Cerebellar cortex (tissue), 1 donor: ENCODE measurements at regions not wholly inside any gene's neighbourhood (a gene's known extent, or its start where the extent isn't known, plus 50 kb on each side); places are given as distances from the start of the nearest gene placed in this dataset.

ENCODE experiments used
- DNase-seq: peaks from one replicate; pipeline ENCODE4 v3.0.0-alpha.2; 2015; ENCODE audit warnings: low spot score

DNA sequence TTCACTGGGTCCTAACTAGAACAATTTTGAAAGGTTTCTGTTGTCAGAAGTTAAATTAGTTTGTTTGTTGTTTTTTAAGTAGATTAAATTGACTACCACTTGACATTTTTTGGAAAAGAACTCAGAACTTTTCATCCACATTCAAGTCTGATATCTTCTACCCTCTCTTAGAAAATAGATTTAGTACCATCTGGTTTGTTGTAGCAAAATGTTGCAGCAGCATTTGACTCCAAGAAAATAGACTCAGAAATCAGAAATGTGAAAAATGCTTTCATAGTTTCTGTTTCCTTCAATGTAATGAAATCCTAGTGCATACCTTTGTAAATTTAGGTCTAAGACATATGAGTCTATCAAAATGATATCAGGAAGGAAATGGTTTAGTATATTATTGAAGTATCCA, 256.3 kb upstream of the CLEC14A start:
- DNase-seq, result no peak

DNA sequence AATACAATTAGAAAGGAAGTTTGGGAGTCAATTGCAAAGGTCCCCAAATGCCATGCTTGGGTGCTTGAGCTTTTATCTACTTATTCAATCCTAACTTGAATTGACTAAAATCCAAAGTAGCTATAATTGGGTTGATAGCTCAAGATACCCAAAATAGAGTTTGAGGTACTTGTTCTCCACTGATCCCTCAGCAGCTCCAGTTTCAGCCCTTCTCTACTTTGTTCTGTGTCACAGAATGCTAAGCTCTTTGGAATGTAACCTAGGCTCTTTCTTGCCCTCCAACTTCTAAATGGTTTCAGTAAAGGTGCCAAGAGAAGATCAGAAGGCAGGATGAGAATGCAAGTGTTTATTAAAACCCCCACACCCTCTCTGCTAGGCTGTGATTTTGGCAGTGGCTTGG, 251.4 kb upstream of the CLEC14A start:
- no peak for DNase-seq

- no peak for DNase-seq
These were observed 250.0 kb upstream of the CLEC14A start for GRCh38 chr14:38505973-38506249.

GRCh38 chr14:38505221-38505972, 249.5 kb upstream of the CLEC14A start:
- DNase-seq, result no peak

DNA sequence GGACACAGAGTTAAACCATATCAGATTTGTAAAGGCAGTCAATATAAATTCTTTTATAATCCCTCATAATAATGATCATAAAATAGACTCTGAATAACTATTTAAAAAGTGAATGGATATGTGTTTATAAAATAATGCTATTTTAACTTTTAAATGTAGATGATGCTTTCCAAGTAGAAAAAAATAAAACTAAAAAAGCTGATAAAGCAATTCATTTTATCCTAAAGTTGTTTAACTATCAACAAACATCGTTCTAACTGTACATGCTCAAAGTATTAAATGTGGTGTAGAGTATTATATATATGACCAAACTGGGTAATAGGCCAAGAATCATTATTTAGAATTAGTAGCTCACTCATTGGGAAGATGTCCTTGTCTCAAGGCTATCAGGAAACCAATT, 248.3 kb upstream of the CLEC14A start:
- no peak for DNase-seq

DNA sequence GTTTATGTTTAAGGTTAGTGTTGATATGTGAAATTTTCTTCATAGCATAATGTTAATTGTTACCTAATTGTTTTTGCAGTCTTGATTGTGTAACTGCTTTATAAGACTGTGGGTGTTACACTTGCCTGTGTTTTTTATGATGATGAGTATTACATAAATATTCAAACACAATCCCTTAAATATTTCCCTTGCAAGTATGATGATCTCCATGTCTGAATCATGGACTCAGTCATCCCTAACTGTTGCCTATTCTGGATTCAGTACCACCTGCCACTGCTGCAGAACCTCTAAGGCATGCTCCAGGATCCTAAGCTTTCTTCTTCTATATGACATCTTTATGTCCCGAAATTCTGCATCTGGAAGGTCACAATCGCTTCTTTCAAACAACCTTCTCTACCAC, 246.3 kb upstream of the CLEC14A start:
- DNase-seq, result no peak

GRCh38 chr14:38500125-38500524, 244.2 kb upstream of the CLEC14A start:
- DNase-seq, result no peak

DNA sequence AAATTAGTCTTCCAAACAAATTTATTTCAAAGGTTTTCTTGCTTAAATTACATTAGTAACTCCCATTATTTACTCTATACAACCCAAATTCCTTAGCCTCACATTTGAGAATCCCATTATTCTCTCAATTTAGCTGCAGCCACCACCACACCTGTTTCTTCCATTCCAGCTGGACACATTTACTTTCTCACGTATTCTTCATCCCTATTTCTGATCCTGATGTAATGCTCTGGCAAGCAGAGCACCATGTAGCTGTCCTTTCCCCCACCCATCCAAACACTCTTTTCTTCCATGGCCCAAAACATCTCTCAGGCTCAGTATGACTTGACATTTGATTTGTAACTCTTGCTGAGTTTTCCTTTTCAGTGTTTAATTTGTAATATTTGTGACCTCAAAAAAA, 240.2 kb upstream of the CLEC14A start:
- DNase-seq, result no peak

DNA sequence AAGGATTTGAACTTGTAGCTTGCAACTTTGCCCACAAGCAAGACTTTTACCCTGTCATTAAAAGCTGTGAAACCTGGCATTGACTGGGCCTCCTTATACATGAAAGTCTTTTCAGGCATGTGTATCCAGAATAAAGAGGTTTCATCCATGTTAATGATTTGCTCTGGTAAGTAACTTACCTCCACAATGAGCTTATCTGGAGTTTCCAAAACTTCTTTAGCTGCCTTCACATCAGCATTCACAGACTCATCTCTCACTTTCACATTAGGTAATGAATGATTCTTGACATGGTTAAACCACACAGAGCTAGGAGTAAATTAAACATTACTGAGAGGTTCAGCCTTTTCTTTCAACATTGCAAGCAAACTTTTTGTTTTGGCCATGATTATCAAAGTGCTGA, 234.4 kb upstream of the CLEC14A start:
- no peak for DNase-seq

DNA sequence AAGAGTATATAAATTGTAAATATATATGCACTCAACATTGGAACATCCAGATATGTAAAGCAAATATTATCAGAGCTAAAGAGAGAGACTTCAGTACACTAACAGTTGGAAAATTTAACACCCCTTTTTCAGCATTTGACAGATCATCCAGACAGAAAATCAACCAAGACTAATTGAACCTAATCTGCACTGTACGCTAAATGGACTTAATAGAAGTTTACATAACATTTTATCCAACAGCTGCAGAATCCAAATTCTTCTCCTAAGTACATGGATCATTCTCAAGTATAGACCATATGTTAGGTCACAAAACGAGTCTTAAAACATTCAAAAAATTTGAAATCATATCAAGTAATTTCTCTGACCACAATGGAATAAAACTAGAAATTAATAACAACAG, 229.1 kb upstream of the CLEC14A start:
- DNase-seq, result no peak

DNA sequence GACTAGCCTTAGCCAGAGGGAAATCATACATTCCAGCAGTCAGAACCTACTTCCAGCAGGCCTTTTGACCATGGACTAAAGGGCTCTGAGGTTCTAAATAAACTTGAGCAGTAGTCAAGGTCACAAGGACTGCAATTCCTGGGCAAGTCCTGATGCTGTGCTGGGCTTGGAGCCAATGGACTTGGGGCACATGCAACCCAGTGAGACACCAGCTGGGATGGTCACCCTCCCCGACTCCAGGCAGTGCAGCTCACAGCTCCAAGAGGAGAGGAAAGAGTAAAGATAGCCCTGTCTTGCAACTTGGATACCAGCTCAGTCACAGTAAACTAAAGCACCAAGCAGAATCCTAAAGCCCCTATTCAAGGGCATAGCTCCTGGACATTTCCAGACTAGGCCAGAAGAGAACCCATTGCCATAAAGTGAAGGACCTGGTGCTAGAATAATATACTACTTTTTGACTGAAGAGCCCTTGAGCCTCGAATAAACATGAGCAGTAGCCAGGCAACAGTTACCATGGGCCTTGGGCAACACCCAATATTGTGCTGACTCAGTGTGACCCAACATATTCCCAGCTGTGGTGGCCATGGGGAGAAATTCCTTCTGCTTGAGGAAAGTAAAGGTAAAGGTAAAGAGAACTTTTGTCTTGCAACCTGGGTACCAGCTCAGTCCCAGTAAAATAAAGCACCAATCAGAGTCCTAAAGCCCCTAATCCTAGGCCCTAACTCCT, 226.2 kb upstream of the CLEC14A start:
- no peak for DNase-seq

GRCh38 chr14:38469156-38469555, 213.3 kb upstream of the CLEC14A start:
- DNase-seq, result no peak

DNA sequence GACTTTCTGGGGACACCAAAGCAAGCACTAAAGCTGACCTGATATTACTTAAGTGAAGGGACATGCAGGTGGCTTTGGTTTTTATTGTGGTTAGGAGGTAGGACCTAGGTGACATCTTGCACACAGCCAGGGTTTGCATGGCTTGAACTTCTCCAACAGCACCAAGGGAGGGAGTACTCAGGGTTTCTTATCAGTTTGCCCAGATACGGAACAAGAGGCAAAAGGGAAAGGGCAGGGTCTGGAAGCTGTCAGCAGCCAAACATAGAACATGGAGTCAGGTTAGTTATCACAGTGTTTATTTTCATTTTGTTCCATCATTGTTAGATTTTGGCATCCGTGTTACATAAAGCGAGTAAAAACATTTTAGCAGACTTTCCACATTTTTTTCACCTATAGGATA, 186.3 kb upstream of the CLEC14A start:
- no peak for DNase-seq

GRCh38 chr14:38432186-38432585, 176.3 kb upstream of the CLEC14A start:
- no peak for DNase-seq

GRCh38 chr14:38431156-38431555, 175.3 kb upstream of the CLEC14A start:
- no peak for DNase-seq

DNA sequence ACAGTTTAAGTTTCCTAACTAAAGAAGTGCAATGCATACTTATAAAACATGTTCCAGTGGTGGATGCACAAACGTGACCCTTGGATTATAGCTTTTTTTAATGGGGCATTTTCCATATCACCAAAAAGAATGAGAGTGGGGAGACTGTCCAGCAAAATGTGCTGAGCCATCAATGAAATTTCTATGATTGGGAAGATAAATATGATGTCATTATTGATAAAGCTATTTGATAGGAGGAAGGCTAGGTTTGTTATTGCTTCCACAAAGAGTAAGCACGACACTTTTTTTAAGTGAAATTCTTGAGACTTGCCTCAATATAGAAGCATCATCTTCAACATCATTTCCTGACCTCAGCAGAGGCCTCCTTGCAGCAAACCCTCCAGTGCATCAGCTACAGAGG, 174.6 kb upstream of the CLEC14A start:
- DNase-seq, result no peak

DNA sequence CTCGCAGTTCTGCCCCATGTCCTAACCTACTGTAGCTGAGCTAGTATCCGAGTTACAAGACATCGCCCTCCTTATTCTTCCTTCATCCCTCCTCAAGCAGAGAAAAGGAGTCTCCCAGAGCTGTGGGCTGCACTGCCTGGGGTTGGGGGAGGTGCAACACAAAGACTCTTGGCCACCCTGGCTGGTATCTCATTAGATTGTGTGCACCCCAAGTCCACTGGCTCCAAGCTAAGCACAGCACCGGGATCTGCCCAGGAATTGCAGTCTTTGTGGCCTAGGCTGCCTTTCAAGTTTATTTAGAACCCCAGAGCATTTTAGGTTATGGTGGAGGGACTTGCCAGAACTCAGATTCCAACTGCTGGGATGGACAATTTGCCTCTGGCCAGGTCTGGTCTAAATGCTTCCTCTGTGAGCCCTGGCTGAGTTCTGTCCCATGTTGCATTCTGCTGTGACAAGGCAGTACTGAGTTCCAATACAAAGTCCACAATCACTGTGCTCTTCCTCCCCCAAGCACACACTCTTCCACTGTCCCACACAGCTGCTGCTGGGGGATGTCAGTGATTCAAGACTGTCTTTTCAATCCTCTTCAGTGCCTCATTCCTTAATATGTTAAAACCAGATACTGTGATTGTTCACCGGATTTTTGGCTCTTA, 169.6 kb upstream of the CLEC14A start:
- no peak for DNase-seq

GRCh38 chr14:38420048-38420447, 164.2 kb upstream of the CLEC14A start:
- DNase-seq, result no peak

GRCh38 chr14:38419579-38419978, 163.7 kb upstream of the CLEC14A start:
- DNase-seq, result no peak

- no peak for DNase-seq
These were observed 156.8 kb upstream of the CLEC14A start for GRCh38 chr14:38412654-38413053.

GRCh38 chr14:38410442-38410841, 154.5 kb upstream of the CLEC14A start:
- no peak for DNase-seq

DNA sequence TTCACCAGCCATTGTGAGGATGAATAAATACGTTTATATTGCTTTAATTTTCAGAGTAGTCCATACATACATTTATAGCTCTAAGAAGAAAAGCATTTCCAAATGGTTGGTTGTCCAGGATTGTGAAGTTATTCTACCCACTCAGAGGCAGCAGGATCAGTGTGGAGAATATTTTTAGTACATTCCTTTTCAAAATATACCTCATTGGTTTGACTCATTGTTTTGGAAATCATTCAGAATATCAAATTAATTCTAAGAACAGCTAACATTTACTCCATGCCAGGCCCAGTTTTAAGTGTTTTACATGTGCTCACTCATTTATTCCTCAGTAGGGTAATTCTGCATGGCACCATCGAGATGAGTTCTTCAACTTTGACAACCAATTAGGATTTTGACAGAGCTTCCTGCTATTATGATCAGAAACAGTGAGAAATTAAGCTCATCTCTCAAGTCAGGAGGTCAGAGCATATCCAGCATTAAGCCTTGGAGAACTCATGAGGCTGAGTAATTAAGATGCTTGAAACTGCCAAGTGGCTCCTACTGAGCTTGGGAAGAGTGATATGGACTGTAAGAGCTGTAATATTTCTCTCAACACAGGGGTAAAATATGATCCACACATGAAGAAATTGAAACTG, 153.3 kb upstream of the CLEC14A start:
- DNase-seq, result no peak
